ENCODE measurements at regions not wholly inside any gene's neighbourhood (a gene's known extent, or its start where the extent isn't known, plus 50 kb on each side); places are given as distances from the start of the nearest gene placed in this dataset.

DNA sequence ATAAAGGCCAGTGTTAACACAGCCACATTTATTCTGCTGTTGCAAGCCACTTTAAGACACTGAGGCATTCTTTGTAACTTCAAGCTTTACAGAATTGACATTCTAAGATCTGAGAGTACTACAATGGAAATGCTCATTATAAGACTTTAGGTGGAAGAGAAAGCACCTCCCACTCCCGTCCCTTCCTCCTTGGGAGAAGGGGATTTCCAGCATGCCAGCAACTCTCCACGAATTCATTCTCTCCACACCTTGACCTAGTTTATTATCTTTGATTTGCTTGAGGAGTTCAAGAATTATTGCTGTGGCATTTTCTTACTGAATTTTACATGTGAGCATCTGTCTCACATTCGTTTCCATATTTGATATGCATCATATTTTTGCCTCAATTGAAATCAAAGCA, 644.4 kb upstream of the MIS18BP1 start:
- TF ChIP-seq, protein P1, sequence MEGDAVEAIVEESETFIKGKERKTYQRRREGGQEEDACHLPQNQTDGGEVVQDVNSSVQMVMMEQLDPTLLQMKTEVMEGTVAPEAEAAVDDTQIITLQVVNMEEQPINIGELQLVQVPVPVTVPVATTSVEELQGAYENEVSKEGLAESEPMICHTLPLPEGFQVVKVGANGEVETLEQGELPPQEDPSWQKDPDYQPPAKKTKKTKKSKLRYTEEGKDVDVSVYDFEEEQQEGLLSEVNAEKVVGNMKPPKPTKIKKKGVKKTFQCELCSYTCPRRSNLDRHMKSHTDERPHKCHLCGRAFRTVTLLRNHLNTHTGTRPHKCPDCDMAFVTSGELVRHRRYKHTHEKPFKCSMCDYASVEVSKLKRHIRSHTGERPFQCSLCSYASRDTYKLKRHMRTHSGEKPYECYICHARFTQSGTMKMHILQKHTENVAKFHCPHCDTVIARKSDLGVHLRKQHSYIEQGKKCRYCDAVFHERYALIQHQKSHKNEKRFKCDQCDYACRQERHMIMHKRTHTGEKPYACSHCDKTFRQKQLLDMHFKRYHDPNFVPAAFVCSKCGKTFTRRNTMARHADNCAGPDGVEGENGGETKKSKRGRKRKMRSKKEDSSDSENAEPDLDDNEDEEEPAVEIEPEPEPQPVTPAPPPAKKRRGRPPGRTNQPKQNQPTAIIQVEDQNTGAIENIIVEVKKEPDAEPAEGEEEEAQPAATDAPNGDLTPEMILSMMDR (IDR thresholded peaks at IDR 0.05) = no peak
- TF ChIP-seq POLR2A (IDR thresholded peaks at IDR 0.05) = no peak
